ENCODE measurements at regions not wholly inside any gene's neighbourhood (a gene's known extent, or its start where the extent isn't known, plus 50 kb on each side); places are given as distances from the start of the nearest gene placed in this dataset.
"Not testable (repeated sequence)": the region's sequence is repeated elsewhere in the genome, so short reads cannot be mapped to it uniquely, and the experiment has no call there.

GRCh38 chr4:36590343-36590742 is 308.9 kb downstream of the DTHD1 start:
- DNase-seq (ENCODE audit: low read depth), result no peak

DNA sequence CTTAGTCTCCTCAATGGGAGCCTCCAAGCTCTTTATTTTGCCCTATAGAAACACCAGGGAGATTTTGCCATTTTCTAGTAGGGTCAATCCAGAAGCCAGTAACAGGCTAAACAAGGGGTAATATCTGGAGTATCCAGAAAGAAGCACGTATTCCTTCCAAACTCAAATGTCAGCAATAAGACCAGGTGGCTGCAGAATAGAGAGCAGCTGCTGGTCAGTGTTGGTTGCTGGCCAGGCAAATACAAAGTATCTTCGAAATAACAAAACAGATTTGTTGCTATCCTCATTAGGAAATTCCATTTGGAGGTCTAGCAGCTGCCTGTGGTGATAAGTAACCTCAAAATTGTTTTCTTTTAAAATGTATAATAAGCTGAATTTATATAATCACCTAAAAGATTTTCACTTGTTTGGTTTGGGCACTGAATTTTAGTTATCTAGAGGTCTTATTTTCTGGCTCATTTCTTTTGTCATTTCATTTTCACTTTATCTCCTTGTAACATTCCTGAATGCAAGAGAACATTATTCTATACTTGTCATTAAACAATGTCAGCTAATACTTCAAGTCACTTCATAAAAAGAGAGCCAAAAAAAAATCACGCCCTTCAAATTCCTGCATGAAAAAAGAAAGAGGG is 320.6 kb downstream of the DTHD1 start:
- DNase-seq (ENCODE audit: low read depth), result no peak

- DNase-seq (ENCODE audit: low read depth), result no peak
Measured at GRCh38 chr4:36609661-36610060, 328.2 kb downstream of the DTHD1 start.

DNA sequence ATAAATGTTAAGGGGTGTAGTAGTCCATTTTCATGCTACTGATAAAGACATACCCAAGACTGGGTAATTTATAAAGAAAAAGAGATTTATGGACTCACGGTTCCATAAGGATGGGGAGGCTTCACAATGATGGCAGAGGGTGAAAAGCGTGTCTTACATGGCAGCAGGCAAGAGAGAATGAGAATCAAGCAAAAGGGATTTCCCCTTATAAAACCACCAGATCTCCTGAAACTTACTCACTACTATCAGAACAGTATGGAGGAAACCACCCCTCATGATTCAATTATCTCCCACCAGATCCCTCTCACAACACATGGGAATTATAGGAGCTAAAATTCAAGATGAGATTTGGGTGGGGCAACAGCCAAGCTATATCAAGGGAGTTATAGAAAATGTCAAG is 329.2 kb downstream of the DTHD1 start:
- no peak for DNase-seq (ENCODE audit: low read depth)

DNA sequence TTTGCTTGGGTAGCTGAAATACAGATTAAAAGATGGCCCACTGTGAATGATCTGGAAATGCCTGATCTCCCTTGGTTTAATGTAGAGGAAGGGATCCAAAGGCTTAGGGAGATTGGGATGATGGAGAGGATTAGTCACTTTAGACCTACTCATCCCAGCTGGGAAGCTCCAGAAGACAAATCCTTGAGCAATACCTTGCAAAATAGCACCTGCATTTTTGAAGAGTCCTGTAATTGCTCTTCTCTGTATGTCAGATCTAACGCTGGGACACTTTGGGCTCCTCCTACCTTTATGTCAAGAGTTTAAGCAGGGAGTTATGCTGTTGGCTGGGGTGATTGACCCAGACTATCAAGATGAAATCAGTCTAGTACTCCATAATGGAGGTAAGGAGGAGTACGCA is 331.7 kb downstream of the DTHD1 start:
- DNase-seq (ENCODE audit: low read depth), result not testable (repeated sequence)

DNA sequence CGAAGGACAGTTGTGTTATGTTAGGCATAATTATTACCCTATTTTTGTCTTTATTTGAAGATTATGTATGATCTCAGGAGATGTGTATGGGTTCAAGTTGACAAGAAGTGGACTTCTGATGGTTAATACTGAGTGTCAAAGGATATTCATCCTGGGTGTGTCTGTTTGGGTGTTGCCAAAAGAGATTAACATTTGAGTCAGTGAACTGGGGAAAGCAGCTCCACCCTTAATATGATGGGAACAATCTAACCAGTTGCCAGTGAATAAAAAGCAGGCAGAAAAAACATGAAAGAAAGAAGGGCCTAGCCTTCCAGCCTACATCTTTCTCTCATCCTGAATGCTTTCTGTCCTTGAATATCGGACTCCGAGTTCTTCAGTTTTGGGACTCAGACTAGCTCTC is 332.6 kb downstream of the DTHD1 start:
- no peak for DNase-seq (ENCODE audit: low read depth)

DNA sequence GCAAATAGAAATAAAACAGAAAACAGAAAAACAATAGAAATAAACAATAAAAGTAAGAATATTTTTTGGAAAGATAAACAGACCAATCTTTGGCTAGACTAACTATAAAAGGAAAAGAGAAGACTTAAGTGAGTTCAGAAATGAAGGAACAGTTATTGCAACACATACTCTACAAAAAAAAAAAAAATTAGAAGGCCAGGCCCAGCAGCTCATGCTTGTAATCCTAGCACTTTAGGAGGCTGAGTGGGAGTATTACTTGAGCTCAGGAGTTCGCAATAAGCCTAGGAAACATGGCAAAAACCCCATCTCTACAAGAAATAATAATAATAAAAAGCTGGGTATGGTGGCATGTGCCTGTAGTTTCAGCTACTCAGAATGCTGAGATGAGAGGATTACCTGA is 336.7 kb downstream of the DTHD1 start:
- no peak for DNase-seq (ENCODE audit: low read depth)

GRCh38 chr4:36624030-36624429 is 342.6 kb downstream of the DTHD1 start:
- DNase-seq (ENCODE audit: low read depth), result no peak

- no peak for DNase-seq (ENCODE audit: low read depth)
Measured at GRCh38 chr4:36638273-36638811, 356.9 kb downstream of the DTHD1 start.

- DNase-seq (ENCODE audit: low read depth), result no peak
Measured at GRCh38 chr4:36640876-36641275, 359.5 kb downstream of the DTHD1 start.

DNA sequence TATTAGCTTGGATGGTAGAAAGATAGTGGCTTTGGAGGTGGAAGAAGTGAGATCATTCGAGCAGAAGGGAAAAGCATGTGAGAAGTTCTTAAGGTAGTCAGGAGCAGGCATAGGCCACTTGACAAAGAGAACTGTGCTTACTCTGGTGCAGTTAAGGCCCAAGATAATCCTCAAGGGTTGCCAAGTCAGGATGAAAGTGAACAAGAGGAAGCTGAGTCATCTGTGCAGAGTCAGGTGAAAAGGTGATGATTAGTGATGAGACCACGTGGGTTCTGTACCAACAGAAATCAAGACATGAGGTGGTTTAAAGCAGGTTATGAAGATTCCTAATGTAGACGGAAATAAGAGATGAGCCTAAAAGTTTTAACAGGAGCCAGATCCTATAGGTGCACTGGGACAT is 369.8 kb downstream of the DTHD1 start:
- no peak for DNase-seq (ENCODE audit: low read depth)

GRCh38 chr4:36652857-36653256 is 371.4 kb downstream of the DTHD1 start:
- DNase-seq (ENCODE audit: low read depth), result no peak

GRCh38 chr4:36665985-36666527 is 384.6 kb downstream of the DTHD1 start:
- no peak for DNase-seq (ENCODE audit: low read depth)

GRCh38 chr4:36675436-36675835 is 394.0 kb downstream of the DTHD1 start:
- DNase-seq (ENCODE audit: low read depth), result no peak

DNA sequence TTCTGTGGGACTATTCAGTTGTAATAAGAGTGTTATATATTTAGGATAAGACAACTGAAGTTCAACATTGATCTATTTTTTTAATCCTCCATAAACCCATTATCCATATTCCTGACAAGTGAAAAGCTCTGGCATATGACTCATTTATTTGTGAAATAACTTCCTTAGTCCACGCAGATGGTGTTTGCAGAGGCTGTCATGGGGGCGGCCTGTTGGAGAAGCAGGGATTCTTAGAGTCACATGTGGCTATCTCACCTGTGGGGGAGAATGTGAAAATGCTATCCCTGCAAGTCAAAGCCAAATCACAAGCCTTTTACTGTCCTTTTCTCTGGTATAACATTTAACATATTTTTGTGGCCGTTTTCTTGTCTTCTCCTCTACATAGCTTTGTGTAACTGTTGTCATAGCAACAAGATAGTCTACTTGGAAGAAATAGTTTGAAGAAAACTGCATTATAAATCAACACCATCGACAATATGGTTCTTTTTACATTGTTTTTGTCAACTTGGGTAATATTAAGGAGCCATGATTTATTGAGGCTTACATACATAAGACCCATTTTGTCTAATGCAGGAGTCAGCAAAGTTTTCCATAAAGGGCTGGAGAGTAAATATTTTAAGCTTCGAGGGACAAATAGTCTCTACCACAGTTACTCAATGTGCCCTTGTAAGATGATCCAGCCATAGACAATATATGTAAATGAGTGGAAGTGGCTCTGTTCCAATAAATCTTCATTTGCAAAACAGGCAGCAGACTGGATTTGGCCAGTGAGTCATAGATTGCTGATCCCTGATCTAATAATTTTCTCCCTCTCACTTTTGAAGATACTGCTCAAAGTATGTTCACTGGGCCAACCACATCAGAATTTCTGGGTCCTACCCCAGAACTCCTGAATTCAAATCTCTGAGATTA is 395.0 kb downstream of the DTHD1 start:
- DNase-seq (ENCODE audit: low read depth), result no peak

DNA sequence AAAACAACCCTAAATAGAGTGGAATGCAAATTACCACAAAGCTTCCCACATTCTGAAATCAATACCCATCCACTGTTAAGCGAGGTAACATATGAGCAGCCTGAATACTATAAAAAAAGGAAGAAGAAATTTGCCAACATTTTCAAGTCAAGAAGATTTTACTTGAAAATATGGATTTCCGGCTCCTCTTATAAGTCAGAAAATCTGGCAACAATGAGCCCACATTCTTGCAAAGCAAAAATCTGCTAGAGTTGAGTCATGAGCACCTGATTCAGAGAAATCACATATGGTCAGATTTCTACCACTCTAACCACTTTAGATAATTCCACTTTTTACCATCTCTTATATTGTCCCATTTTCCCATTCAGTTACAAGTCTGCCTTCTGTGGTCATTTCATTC is 395.7 kb downstream of the DTHD1 start:
- DNase-seq (ENCODE audit: low read depth), result no peak

- no peak for DNase-seq (ENCODE audit: low read depth)
Measured at GRCh38 chr4:36677874-36678273, 396.5 kb downstream of the DTHD1 start.

DNA sequence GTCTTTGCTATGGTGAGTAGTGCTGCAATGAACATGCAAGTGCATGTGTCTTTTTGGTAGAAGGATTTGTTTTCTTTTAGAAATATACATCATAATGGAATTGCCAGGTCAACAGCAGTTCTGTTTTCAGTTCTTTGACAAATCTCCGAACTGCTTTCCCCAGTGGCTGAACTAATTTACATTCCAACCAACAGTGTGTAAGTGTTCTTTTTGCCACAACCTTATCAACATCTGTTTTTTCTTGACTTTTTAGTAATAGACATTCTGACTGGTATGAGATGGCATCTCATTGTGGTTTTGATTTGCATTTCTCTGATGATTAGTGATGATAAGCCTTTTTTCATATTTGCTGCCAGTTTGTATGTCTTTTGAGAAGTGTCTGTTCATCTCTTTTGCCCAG is 406.3 kb downstream of the DTHD1 start:
- no peak for DNase-seq (ENCODE audit: low read depth)

DNA sequence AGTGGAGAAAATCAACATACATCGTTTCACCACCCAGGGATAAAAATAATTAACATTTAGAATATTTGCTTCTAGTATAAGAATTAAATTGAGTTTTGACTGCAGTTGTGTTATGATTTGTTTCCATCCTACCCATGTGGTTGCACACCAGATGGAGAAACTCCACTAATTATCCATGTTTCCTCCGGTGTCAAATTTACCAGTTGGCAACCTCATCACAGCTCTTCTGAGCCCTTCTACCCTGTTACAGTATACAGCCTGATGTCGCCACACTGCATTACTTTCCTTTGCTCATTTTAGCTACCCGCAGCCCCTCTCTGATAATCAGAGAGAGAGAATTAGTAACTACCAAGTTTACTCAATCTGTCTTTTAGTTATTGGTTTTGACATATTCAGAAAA is 411.2 kb downstream of the DTHD1 start:
- no peak for DNase-seq (ENCODE audit: low read depth)

GRCh38 chr4:36702245-36702644 is 420.8 kb downstream of the DTHD1 start:
- no peak for DNase-seq (ENCODE audit: low read depth)

DNA sequence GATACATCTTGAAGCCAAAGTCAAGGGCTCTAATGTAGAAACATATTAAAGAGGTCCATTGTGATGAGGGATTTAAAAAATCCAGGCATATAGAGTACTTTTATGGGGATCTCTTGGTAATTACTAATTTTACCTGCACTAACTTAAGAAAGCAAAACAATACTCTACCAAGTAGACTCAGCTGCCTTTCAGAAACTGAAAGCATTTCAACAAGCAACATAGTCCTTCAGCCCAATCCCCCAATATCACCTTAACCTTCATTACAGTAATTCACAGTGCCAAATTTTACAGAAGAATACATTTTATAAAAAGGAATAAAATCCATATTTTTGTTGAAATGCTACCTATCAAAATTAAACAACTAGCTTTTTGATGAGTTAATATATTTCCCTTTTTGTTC is 422.9 kb downstream of the DTHD1 start:
- no peak for DNase-seq (ENCODE audit: low read depth)

- no peak for DNase-seq (ENCODE audit: low read depth)
Measured at GRCh38 chr4:36709991-36710390, 428.6 kb downstream of the DTHD1 start.

DNA sequence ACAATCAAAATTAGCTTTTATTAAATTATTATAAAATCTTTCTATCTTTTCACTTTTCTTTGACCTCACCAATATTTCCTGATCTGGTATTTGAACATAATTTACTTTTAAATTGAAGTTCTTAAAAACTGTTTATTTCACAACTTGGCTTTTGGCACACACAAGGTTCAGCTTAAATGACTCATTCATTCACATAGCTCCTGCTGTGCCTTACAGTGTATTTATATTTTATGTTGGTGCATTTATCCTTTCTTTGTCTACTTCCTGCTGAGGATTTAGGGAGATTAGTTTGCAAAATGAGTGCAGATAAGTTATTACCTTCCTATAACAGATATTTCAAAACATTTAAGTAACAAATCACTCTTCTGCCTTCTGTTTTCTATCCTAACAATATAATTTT is 430.6 kb downstream of the DTHD1 start:
- no peak for DNase-seq (ENCODE audit: low read depth)
